ENCODE measurements at regions not wholly inside any gene's neighbourhood (a gene's known extent, or its start where the extent isn't known, plus 50 kb on each side); places are given as distances from the start of the nearest gene placed in this dataset.

DNA sequence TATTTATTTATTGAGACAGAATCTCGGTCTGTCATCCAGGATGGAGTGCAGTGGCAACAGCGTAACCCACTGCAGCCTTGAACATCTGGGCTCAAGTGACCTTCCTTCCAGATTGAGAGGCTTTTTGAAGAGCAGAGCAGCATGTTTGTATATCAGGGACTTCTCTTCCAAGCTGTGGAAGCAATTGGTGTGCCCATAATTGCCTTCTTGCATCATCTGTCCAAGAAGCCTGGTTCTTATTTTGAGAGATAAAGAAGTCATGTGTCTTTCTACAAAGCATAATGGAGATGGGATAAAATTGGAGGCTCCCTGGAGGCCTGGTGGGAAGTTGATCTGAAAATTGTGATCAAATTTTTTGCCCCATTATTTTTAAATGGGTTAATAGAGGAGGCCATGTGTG lies 183.8 kb upstream of the MCTP2 start:
- H3K27me3 ChIP-seq (replicated peaks), result no peaks in the 10 kb centered on the region
- in situ Hi-C loops (cut with HindIII; ENCODE audit: low pct_ligation_motif_present, low sequenced_read_pairs), result no loop called here
- H3K4me3 ChIP-seq (ENCODE audit: low read depth, low read length), result no peak overlapping the region
- H3K27ac ChIP-seq, result no peak overlapping the region
- TF ChIP-seq, protein P1, sequence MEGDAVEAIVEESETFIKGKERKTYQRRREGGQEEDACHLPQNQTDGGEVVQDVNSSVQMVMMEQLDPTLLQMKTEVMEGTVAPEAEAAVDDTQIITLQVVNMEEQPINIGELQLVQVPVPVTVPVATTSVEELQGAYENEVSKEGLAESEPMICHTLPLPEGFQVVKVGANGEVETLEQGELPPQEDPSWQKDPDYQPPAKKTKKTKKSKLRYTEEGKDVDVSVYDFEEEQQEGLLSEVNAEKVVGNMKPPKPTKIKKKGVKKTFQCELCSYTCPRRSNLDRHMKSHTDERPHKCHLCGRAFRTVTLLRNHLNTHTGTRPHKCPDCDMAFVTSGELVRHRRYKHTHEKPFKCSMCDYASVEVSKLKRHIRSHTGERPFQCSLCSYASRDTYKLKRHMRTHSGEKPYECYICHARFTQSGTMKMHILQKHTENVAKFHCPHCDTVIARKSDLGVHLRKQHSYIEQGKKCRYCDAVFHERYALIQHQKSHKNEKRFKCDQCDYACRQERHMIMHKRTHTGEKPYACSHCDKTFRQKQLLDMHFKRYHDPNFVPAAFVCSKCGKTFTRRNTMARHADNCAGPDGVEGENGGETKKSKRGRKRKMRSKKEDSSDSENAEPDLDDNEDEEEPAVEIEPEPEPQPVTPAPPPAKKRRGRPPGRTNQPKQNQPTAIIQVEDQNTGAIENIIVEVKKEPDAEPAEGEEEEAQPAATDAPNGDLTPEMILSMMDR (IDR thresholded peaks at IDR 0.05; ENCODE audit: low read depth, low read length, missing control alignments), result no peak
- DNase-seq, result no peak
- H3K36me3 ChIP-seq (replicated peaks), result no peaks in the 10 kb centered on the region

DNA sequence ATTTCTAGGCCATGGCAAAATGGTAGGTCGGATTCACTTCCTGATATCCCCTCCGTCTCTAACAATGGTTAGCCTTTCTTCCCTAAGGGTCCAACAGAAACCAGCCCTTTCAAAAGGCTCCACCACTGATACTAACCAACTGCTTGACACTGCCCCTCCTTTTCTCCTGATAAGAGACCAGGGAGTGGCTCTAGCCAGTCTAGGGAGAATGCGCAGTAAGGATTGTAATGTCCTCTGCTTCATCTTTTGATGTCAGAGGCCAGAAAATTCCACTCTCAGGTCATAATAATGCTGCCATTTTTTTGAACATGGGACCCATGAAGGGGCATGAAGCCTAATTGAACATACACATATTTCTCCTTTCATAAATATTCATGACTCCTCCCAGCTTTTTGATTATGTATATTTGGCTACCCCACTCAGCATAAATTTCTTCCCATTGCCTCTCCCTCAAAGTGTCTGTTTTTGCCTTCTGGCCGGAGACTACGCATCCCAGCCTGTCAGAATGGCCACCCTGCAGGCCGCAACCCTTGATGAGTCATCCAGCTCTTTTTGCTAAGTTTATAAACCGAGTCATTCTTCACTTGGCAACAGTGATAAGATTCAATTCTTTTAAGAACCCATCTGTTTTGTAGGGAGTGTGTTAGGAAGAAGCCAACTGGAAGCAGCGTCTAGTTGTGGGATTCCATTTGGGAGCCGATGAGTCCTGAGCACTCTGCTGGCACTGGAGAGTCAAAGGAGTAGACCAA lies 189.0 kb upstream of the MCTP2 start:
- peak; percentile 47 for DNase-seq
- in situ Hi-C loops (cut with HindIII; ENCODE audit: low pct_ligation_motif_present, low sequenced_read_pairs), result no loop called here
- no peaks in the 10 kb centered on the region for H3K27me3 ChIP-seq (replicated peaks)
- TF ChIP-seq, protein P1 (IDR thresholded peaks at IDR 0.05; ENCODE audit: low read depth, low read length, missing control alignments), result no peak
- no peak overlapping the region for H3K27ac ChIP-seq
- no peak overlapping the region for H3K4me3 ChIP-seq (ENCODE audit: low read depth, low read length)
- no peaks in the 10 kb centered on the region for H3K36me3 ChIP-seq (replicated peaks)

DNA sequence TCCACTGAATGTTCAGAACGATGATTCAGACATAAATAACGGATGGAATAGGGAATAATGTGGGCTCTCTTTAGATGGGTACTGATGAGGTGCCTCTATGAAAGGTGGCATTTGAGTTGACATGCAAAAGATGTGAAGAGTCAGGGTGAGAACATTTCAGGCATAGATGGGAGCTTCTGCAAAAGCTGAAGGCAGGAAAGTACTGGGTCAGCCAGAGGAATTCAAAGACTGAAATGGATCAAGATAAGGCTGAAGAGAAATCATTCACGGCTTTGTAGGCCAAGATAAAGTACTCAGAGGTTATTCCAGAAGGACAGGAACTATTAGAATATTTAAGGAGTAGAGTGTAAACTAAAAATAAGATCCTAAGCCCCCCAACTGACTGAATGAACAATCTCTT lies 189.6 kb upstream of the MCTP2 start:
- H3K36me3 ChIP-seq (replicated peaks), result no peaks in the 10 kb centered on the region
- DNase-seq, result peak; percentile 5
- no peak overlapping the region for H3K4me3 ChIP-seq (ENCODE audit: low read depth, low read length)
- no peak overlapping the region for H3K27ac ChIP-seq
- TF ChIP-seq, protein P1 (IDR thresholded peaks at IDR 0.05; ENCODE audit: low read depth, low read length, missing control alignments), result no peak
- H3K27me3 ChIP-seq (replicated peaks), result no peaks in the 10 kb centered on the region
- in situ Hi-C loops (cut with HindIII; ENCODE audit: low pct_ligation_motif_present, low sequenced_read_pairs), result no loop called here

DNA sequence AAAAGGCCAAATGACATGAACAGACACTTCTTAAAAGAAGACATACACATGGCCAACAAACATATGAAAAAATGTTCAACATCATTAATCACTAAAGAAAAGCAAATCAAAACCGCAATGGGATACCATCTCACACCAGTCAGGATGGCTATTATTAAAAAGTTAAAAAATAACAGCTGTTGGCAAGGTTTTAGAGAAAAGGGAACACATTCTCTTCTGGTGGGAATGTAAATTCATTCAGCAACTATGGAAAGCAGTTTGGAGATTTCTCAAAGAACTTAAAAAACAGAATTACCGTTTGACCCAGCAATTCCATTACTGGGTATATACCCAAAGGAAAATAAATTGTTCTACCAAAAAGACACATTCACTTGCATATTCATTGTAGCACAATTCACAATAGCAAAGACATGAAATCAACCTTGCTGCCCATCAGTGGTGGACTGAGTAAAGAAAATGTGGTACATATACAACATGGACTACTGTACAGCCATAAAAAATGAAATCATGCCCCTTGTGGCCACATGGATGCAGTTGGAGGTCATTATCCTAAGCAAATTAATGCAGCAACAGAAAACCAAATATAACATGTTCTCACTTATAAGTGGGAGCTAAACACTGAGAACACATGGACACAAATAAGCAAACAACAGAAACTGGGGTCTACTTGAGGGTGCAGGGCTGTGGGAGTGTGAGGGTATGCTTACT lies 190.7 kb upstream of the MCTP2 start:
- TF ChIP-seq, protein P1 (IDR thresholded peaks at IDR 0.05; ENCODE audit: low read depth, low read length, missing control alignments), result no peak
- H3K27ac ChIP-seq, result no peak overlapping the region
- DNase-seq, result no peak
- H3K27me3 ChIP-seq (replicated peaks), result no peaks in the 10 kb centered on the region
- in situ Hi-C loops (cut with HindIII; ENCODE audit: low pct_ligation_motif_present, low sequenced_read_pairs), result no loop called here
- H3K36me3 ChIP-seq (replicated peaks), result no peaks in the 10 kb centered on the region
- H3K4me3 ChIP-seq (ENCODE audit: low read depth, low read length), result no peak overlapping the region

DNA sequence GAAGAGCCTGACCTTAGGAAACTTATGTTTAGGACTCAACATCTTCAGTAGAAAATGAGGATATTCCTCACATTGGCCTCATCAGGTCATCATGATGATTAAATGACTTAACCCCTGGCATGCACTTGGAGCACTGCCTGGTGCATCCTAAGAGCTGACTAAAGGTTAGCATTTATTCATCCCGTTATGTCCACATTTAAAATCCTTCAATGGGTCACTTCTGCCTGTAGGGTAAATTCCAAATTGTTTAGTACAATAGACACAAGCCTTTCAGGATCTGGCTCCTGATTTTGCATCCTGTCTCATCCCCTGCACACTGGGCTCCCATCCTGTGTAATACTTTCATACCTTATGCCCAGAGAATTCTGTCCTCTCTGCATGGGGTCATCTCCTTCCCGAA lies 195.2 kb upstream of the MCTP2 start:
- Histone ChIP-seq H3K27ac (no peak overlapping the region), H3K27me3 (replicated peaks) (no peaks in the 10 kb centered on the region), H3K4me3 (ENCODE audit: low read depth, low read length) (no peak overlapping the region), H3K36me3 (replicated peaks) (no peaks in the 10 kb centered on the region)
- no peak for DNase-seq
- in situ Hi-C loops (cut with HindIII; ENCODE audit: low pct_ligation_motif_present, low sequenced_read_pairs), result no loop called here
- TF ChIP-seq, protein P1 (IDR thresholded peaks at IDR 0.05; ENCODE audit: low read depth, low read length, missing control alignments), result no peak

Data from brain microvascular endothelial cell (primary cell).